ENCODE measurements at regions not wholly inside any gene's neighbourhood (a gene's known extent, or its start where the extent isn't known, plus 50 kb on each side); places are given as distances from the start of the nearest gene placed in this dataset.
A peak's percentile ranks its signal among the peaks of the same experiment; 100 is the strongest.

DNA sequence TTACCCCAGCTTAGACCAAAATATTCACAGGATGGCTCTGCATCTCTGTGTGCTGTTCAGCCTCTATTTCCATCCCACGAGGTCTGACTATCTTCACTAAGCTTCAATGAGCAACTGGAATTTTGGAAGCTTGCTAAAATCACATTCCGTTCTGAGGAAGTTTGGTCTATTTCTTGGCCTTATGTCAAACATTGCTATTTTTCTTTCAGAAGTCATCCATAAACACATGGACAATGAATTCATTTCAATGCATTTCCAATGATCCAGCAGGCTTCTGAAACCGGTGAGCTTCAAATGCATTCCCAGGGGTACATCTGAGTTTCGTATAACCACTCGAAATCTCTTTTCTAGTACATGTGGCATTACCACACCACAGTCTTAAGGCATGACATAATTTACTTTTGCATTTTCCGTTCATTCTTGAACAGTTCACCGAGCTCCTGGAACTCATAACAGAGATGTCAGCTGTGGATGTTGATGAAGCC is 294.1 kb upstream of the KAZN start:
- H3K27ac ChIP-seq = peak overlapping the region; percentile 69
- H3K4me1 ChIP-seq = peaks cover 61% of the 10 kb centered on the region
- WGBS = 37% methylated on average over 7 of the region's 7 CpGs

GRCh38 chr1:14308460-14308859 is 290.0 kb upstream of the KAZN start:
- Histone ChIP-seq H3K4me3 (no peak overlapping the region), H3K9me3 (no peaks in the 10 kb centered on the region)
- TF ChIP-seq, protein P1, sequence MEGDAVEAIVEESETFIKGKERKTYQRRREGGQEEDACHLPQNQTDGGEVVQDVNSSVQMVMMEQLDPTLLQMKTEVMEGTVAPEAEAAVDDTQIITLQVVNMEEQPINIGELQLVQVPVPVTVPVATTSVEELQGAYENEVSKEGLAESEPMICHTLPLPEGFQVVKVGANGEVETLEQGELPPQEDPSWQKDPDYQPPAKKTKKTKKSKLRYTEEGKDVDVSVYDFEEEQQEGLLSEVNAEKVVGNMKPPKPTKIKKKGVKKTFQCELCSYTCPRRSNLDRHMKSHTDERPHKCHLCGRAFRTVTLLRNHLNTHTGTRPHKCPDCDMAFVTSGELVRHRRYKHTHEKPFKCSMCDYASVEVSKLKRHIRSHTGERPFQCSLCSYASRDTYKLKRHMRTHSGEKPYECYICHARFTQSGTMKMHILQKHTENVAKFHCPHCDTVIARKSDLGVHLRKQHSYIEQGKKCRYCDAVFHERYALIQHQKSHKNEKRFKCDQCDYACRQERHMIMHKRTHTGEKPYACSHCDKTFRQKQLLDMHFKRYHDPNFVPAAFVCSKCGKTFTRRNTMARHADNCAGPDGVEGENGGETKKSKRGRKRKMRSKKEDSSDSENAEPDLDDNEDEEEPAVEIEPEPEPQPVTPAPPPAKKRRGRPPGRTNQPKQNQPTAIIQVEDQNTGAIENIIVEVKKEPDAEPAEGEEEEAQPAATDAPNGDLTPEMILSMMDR (IDR thresholded peaks at IDR 0.05) = no peak
- TF ChIP-seq POLR2AphosphoS5 (IDR thresholded peaks at IDR 0.05) = no peak
- no peak for TF ChIP-seq POLR2A (IDR thresholded peaks at IDR 0.05)
- no peak for TF ChIP-seq EP300 (IDR thresholded peaks at IDR 0.05)

More for the DNA sequence above, 294.1 kb upstream of the KAZN start:
- TF ChIP-seq POLR2AphosphoS5 (IDR thresholded peaks at IDR 0.05) (peak in 2 of 3 donors; percentile 29 to 41), POLR2A (IDR thresholded peaks at IDR 0.05) (no peak), EP300 (IDR thresholded peaks at IDR 0.05) (no peak)
- TF ChIP-seq, protein P1 (IDR thresholded peaks at IDR 0.05) = no peak
- H3K9me3 ChIP-seq = no peaks in the 10 kb centered on the region
- DNase-seq (ENCODE audit: low spot score in 2 of 2) = no peak
- H3K27me3 ChIP-seq = no peaks in the 10 kb centered on the region
- H3K36me3 ChIP-seq = no peaks in the 10 kb centered on the region
- H3K4me3 ChIP-seq = no peak overlapping the region

GRCh38 chr1:14309984-14310383 is 288.5 kb upstream of the KAZN start:
- Histone ChIP-seq H3K4me3 (no peak overlapping the region), H3K4me1 (peaks cover 16% of the 10 kb centered on the region), H3K27ac (no peak overlapping the region), H3K36me3 (no peaks in the 10 kb centered on the region), H3K27me3 (no peaks in the 10 kb centered on the region), H3K9me3 (no peaks in the 10 kb centered on the region)
- TF ChIP-seq, protein P1 (IDR thresholded peaks at IDR 0.05) = no peak
- TF ChIP-seq POLR2AphosphoS5 (IDR thresholded peaks at IDR 0.05) = no peak
- TF ChIP-seq EP300 (IDR thresholded peaks at IDR 0.05) = no peak
- TF ChIP-seq POLR2A (IDR thresholded peaks at IDR 0.05) = no peak
- DNase-seq (ENCODE audit: low spot score in 2 of 2) = no peak
- WGBS = 90% methylated on average over 3 of the region's 3 CpGs

More at GRCh38 chr1:14308460-14308859, 290.0 kb upstream of the KAZN start:
- WGBS = 100% methylated on average over 2 of the region's 2 CpGs
- H3K36me3 ChIP-seq = no peaks in the 10 kb centered on the region
- no peak for DNase-seq (ENCODE audit: low spot score in 2 of 2)
- peaks cover 28% of the 10 kb centered on the region for H3K4me1 ChIP-seq
- H3K27me3 ChIP-seq = no peaks in the 10 kb centered on the region
- H3K27ac ChIP-seq = no peak overlapping the region

DNA sequence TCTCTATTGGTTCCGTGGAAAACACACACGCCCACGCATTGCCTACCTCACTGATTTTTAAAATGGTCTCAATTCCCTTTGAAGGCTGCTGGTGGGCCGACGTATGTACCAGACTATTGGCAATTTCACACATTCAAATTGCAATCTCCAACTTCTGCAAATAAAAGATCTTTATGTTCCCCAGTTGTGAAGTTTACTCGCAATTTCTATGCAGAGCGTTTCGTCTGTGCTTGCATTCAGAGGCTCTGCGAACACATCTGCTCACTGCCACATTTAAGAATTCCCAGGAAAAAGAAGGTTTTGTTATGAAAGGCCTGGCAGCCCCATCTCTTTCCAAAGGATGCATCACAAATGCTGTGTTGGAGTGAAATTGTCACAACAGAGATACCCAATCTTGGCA is 288.0 kb upstream of the KAZN start:
- Histone ChIP-seq H3K4me3 (no peak overlapping the region), H3K36me3 (no peaks in the 10 kb centered on the region), H3K27ac (no peak overlapping the region), H3K27me3 (no peaks in the 10 kb centered on the region), H3K9me3 (no peaks in the 10 kb centered on the region), H3K4me1 (peaks cover 11% of the 10 kb centered on the region)
- DNase-seq (ENCODE audit: low spot score in 2 of 2) = no peak
- 97% methylated on average over 9 of the region's 9 CpGs for WGBS
- no peak for TF ChIP-seq POLR2A (IDR thresholded peaks at IDR 0.05)

GRCh38 chr1:14313731-14314431 is 284.6 kb upstream of the KAZN start:
- no peak for TF ChIP-seq POLR2A (IDR thresholded peaks at IDR 0.05)
- TF ChIP-seq, protein P1 (IDR thresholded peaks at IDR 0.05) = no peak
- TF ChIP-seq POLR2AphosphoS5 (IDR thresholded peaks at IDR 0.05) = no peak
- no peak for TF ChIP-seq EP300 (IDR thresholded peaks at IDR 0.05)
- Histone ChIP-seq H3K9me3 (no peaks in the 10 kb centered on the region), H3K36me3 (no peaks in the 10 kb centered on the region), H3K4me1 (no peaks in the 10 kb centered on the region), H3K4me3 (no peak overlapping the region), H3K27me3 (no peaks in the 10 kb centered on the region), H3K27ac (no peak overlapping the region)
- 87% methylated on average over 1 of the region's 1 CpG for WGBS
- DNase-seq (ENCODE audit: low spot score in 2 of 2) = no peak
